Daoy (cell line): ENCODE measurements at regions not wholly inside any gene's neighbourhood (a gene's known extent, or its start where the extent isn't known, plus 50 kb on each side); places are given as distances from the start of the nearest gene placed in this dataset.
"Not testable (repeated sequence)": the region's sequence is repeated elsewhere in the genome, so short reads cannot be mapped to it uniquely, and the experiment has no call there.

Experiments
- DNase-seq: peaks from one replicate; pipeline ENCODE4 v3.0.0-alpha.2; 2015; ENCODE audit warnings: low read depth

GRCh38 chr1:157460381-157460780 lies 91.9 kb downstream of the FCRL5 start:
- DNase-seq: no peak

GRCh38 chr1:157457279-157457678 lies 95.0 kb downstream of the FCRL5 start:
- no peak for DNase-seq

- DNase-seq: no peak
Observed at GRCh38 chr1:157455318-157455717, 97.0 kb downstream of the FCRL5 start.

GRCh38 chr1:157450106-157450505 lies 102.2 kb downstream of the FCRL5 start:
- DNase-seq: no peak

- DNase-seq: no peak
Observed at GRCh38 chr1:157448636-157449035, 103.7 kb downstream of the FCRL5 start.

- not testable (repeated sequence) for DNase-seq
Observed at GRCh38 chr1:157446356-157446755, 106.0 kb downstream of the FCRL5 start.

- peak; percentile 15 for DNase-seq
Observed at GRCh38 chr1:157445616-157446140, 106.6 kb downstream of the FCRL5 start.

- DNase-seq: no peak
Observed at GRCh38 chr1:157442065-157442464, 110.2 kb downstream of the FCRL5 start.

GRCh38 chr1:157439302-157439954 lies 112.9 kb downstream of the FCRL5 start:
- DNase-seq: no peak

GRCh38 chr1:157438613-157439012 lies 113.7 kb downstream of the FCRL5 start:
- no peak for DNase-seq

- DNase-seq: no peak
Observed at GRCh38 chr1:157438146-157438545, 114.2 kb downstream of the FCRL5 start.

- no peak for DNase-seq
Observed at GRCh38 chr1:157437296-157437695, 115.0 kb downstream of the FCRL5 start.

GRCh38 chr1:157431751-157432150 lies 120.6 kb downstream of the FCRL5 start:
- DNase-seq: peak; percentile 82

GRCh38 chr1:157429601-157430240 lies 122.6 kb downstream of the FCRL5 start:
- DNase-seq: peak; percentile 35

- DNase-seq: not testable (repeated sequence)
Observed at GRCh38 chr1:157423764-157424163, 128.6 kb downstream of the FCRL5 start.

GRCh38 chr1:157419845-157420542 lies 132.3 kb downstream of the FCRL5 start:
- DNase-seq: no peak

GRCh38 chr1:157418659-157419058 lies 133.7 kb downstream of the FCRL5 start:
- DNase-seq: no peak

- DNase-seq: no peak
Observed at GRCh38 chr1:157418231-157418630, 134.1 kb downstream of the FCRL5 start.

GRCh38 chr1:157415661-157416060 lies 136.7 kb downstream of the FCRL5 start:
- DNase-seq: peak; percentile 68

GRCh38 chr1:157412308-157412707 lies 140.0 kb downstream of the FCRL5 start:
- DNase-seq: no peak

GRCh38 chr1:157411769-157412168 lies 140.5 kb downstream of the FCRL5 start:
- DNase-seq: no peak

GRCh38 chr1:157411064-157411463 lies 141.3 kb downstream of the FCRL5 start:
- DNase-seq: no peak

GRCh38 chr1:157410457-157410856 lies 141.9 kb downstream of the FCRL5 start:
- no peak for DNase-seq
